CD4-positive, alpha-beta T cell (primary cell): ENCODE measurements at regions not wholly inside any gene's neighbourhood (a gene's known extent, or its start where the extent isn't known, plus 50 kb on each side); places are given as distances from the start of the nearest gene placed in this dataset.

Experiments used
- ATAC-seq: fragments of 200-7000 bp; cut with Tn5 transposase; one replicate; pipeline ENCODE4 v1.10.0; 2022; ENCODE audit warnings: mild to moderate bottlenecking; ENCODE audit not compliant: poor library complexity
- CTCF ChIA-PET: fragments of 350-600 bp; sonication (Branson Sonifier 250); formaldehyde crosslinking; loops from one replicate; lab custom pipeline; 2021; ENCODE audit warnings: antibody characterized with exemption, inconsistent platforms; lab: Charles Lee
- POLR2A ChIA-PET: fragments of 350-600 bp; sonication (Branson Sonifier 250); formaldehyde crosslinking; loops from one replicate; lab custom pipeline; 2021; ENCODE audit warnings: antibody characterized with exemption, inconsistent platforms; lab: Charles Lee
- DNase-seq, 14 experiments: peaks; one replicate each; pipeline ENCODE4 v3.0.0-alpha.2; 2013 to 2020; ENCODE audit warnings: mixed read lengths in 2 of 14
- H3K27ac ChIP-seq, 2 donors: one replicate each; pipeline versions ENCODE4 v1.5.1 to v1.7.0; 2013; ENCODE audit warnings: low read length in 2 of 2, low read depth in 1 of 2, mild to moderate bottlenecking in 1 of 2
- H3K27me3 ChIP-seq, 2 experiments: 1 replicate in 1 of 2; 2 replicates in 1 of 2; pipeline versions ENCODE4 v1.6.1 to v1.7.0; 2013; ENCODE audit warnings: low read length in 2 of 2, control low read depth in 1 of 2, mild to moderate bottlenecking in 1 of 2, moderate library complexity in 1 of 2; ENCODE audit not compliant: insufficient read depth in 2 of 2, control insufficient read depth in 1 of 2
- H3K36me3 ChIP-seq: one replicate; pipeline ENCODE4 v1.6.1; 2013; ENCODE audit warnings: low read length, control low read depth; ENCODE audit not compliant: insufficient read depth
- H3K4me1 ChIP-seq: one replicate; pipeline ENCODE4 v1.6.1; 2013; ENCODE audit warnings: low read length, control low read depth; ENCODE audit not compliant: insufficient read depth
- H3K4me3 ChIP-seq: one replicate; pipeline ENCODE4 v1.5.1; 2013; ENCODE audit warnings: mild to moderate bottlenecking, low read length, moderate library complexity
- H3K9me3 ChIP-seq, 2 experiments: 1 replicate in 1 of 2; 2 replicates in 1 of 2; pipeline versions ENCODE4 v1.6.1 to v1.7.0; 2013; ENCODE audit warnings: low read length in 2 of 2, mild to moderate bottlenecking in 2 of 2, control low read depth in 1 of 2, moderate library complexity in 1 of 2; ENCODE audit not compliant: control insufficient read depth in 1 of 2, insufficient read depth in 1 of 2
- H3K27ac Mint-ChIP-seq: one replicate; pipeline ENCODE4 v1.8.0; 2020; ENCODE audit warnings: mixed read lengths
- H3K27me3 Mint-ChIP-seq: one replicate; pipeline ENCODE4 v1.8.0; 2021; ENCODE audit warnings: mixed read lengths
- H3K36me3 Mint-ChIP-seq: one replicate; pipeline ENCODE4 v1.8.0; 2021; ENCODE audit warnings: low read depth, mixed read lengths
- H3K4me1 Mint-ChIP-seq: one replicate; pipeline ENCODE4 v1.8.0; 2021; ENCODE audit warnings: low read depth, mixed read lengths
- H3K4me3 Mint-ChIP-seq: one replicate; pipeline ENCODE4 v1.8.0; 2020; ENCODE audit warnings: mild to moderate bottlenecking, mixed read lengths
- H3K9me3 Mint-ChIP-seq: one replicate; pipeline ENCODE4 v1.8.0; 2020; ENCODE audit warnings: mixed read lengths
- intact Hi-C, 2 experiments: fragments of 100-400 bp; cut with DNase I in 1 of 2; cut with micrococcal nuclease in 1 of 2; formaldehyde crosslinking; loops; one replicate each; pipeline versions ENCODE4 v1.15.1 to v1.9.0; 2023 to 2025; cut with DNase I, micrococcal nuclease
- TF ChIP-seq, protein P1 (sequence below): fragments of 200-600 bp; IDR thresholded peaks from one replicate; pipeline ENCODE4 v1.8.0; 2022; ENCODE audit warnings: antibody characterized with exemption, mild to moderate bottlenecking

GRCh38 chr2:126189527-126189926 lies 466.4 kb upstream of the GYPC start:
- POLR2A ChIA-PET, result no interaction called here
- Histone ChIP-seq H3K9me3 (peaks cover 0 to 4% of the 10 kb centered on the region in 2 experiments), H3K4me3 (no peak overlapping the region), H3K27ac (no peak overlapping the region), H3K27me3 (no peaks in the 10 kb centered on the region), H3K36me3 (no peaks in the 10 kb centered on the region), H3K4me1 (no peaks in the 10 kb centered on the region)
- Mint-ChIP-seq H3K27me3 (peaks cover 9% of the 10 kb centered on the region), H3K9me3 (no peaks in the 10 kb centered on the region), H3K4me1 (no peaks in the 10 kb centered on the region), H3K27ac (no peak overlapping the region), H3K36me3 (no peaks in the 10 kb centered on the region), H3K4me3 (no peak overlapping the region)
- no peak for ATAC-seq
- intact Hi-C loops, result no loop called here
- TF ChIP-seq, protein P1, sequence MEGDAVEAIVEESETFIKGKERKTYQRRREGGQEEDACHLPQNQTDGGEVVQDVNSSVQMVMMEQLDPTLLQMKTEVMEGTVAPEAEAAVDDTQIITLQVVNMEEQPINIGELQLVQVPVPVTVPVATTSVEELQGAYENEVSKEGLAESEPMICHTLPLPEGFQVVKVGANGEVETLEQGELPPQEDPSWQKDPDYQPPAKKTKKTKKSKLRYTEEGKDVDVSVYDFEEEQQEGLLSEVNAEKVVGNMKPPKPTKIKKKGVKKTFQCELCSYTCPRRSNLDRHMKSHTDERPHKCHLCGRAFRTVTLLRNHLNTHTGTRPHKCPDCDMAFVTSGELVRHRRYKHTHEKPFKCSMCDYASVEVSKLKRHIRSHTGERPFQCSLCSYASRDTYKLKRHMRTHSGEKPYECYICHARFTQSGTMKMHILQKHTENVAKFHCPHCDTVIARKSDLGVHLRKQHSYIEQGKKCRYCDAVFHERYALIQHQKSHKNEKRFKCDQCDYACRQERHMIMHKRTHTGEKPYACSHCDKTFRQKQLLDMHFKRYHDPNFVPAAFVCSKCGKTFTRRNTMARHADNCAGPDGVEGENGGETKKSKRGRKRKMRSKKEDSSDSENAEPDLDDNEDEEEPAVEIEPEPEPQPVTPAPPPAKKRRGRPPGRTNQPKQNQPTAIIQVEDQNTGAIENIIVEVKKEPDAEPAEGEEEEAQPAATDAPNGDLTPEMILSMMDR, result no peak
- no peak for DNase-seq
- CTCF ChIA-PET, result no interaction called here

DNA sequence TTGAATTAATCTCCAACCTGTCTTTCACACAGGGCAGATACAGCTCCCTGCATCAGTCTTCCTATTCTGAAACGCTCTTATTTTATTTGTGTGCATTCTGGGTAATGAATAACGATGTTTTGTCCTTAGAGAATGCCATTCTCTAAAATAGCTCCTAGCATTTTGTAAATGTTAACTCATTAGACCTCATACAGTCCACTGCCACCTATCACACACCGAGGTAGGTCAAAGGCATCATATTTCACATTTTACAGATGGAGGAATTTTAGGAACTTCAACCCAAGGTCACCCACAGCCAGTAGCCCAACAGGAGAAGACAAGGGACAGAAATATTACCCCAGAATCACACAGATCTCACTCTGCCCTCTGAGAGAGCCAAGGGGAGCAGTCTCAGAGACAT lies 455.4 kb upstream of the GYPC start:
- TF ChIP-seq, protein P1, result no peak
- Mint-ChIP-seq H3K4me1 (no peaks in the 10 kb centered on the region), H3K4me3 (no peak overlapping the region), H3K36me3 (no peaks in the 10 kb centered on the region), H3K9me3 (peaks cover 2% of the 10 kb centered on the region), H3K27ac (no peak overlapping the region), H3K27me3 (no peaks in the 10 kb centered on the region)
- H3K27ac ChIP-seq, result no peak overlapping the region
- H3K36me3 ChIP-seq, result no peaks in the 10 kb centered on the region
- ATAC-seq (no peak), DNase-seq (no peak)
- no peaks in the 10 kb centered on the region for H3K27me3 ChIP-seq
- H3K9me3 ChIP-seq, result peaks cover 0 to 5% of the 10 kb centered on the region in 2 experiments
- ChIA-PET CTCF (no interaction called here), POLR2A (no interaction called here)
- H3K4me3 ChIP-seq, result no peak overlapping the region
- H3K4me1 ChIP-seq, result no peaks in the 10 kb centered on the region
- intact Hi-C loops, result no loop called here

DNA sequence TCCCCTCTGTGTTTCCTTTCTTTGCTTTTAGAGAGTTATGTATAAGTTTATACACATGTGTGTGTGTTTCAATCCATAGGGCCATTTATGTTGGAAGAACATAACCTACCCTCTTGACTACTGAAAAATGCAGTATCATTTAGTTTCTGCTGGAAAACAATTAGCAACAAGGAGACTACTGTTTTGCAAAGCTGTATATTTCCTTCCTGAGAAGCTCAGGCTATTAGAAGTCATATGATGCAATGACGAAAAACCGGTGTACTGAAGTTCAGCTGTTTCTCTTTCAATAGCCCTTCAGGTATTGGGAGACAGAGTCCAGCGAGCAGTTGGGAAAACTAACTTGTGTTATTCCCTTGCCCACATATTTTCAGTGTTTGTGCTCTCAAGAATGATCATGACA lies 447.7 kb upstream of the GYPC start:
- ChIA-PET POLR2A (no interaction called here), CTCF (no interaction called here)
- H3K27ac ChIP-seq, result no peak overlapping the region
- DNase-seq (no peak), ATAC-seq (no peak)
- no peaks in the 10 kb centered on the region for H3K36me3 ChIP-seq
- Mint-ChIP-seq H3K4me3 (no peak overlapping the region), H3K27ac (no peak overlapping the region), H3K9me3 (no peaks in the 10 kb centered on the region), H3K4me1 (no peaks in the 10 kb centered on the region), H3K36me3 (no peaks in the 10 kb centered on the region), H3K27me3 (no peaks in the 10 kb centered on the region)
- intact Hi-C loops, result no loop called here
- TF ChIP-seq, protein P1, result no peak
- peaks cover 0 to 3% of the 10 kb centered on the region in 2 experiments for H3K9me3 ChIP-seq
- H3K4me1 ChIP-seq, result no peaks in the 10 kb centered on the region
- H3K4me3 ChIP-seq, result no peak overlapping the region
- no peaks in the 10 kb centered on the region for H3K27me3 ChIP-seq
